BE2C (cell line): ENCODE measurements at regions not wholly inside any gene's neighbourhood (a gene's known extent, or its start where the extent isn't known, plus 50 kb on each side); places are given as distances from the start of the nearest gene placed in this dataset.
"Not testable (repeated sequence)": the region's sequence is repeated elsewhere in the genome, so short reads cannot be mapped to it uniquely, and the experiment has no call there.

Source experiments
- DNase-seq: peaks from one replicate; pipeline ENCODE4 v3.0.0-alpha.2; 2020
- H3K27me3 ChIP-seq: fragments of 250-450 bp; sonication (Bioruptor Pico); 2 replicates; pipeline ENCODE4 v1.5.1; 2020; ENCODE audit warnings: mild to moderate bottlenecking
- H3K36me3 ChIP-seq: fragments of 250-450 bp; sonication (Bioruptor Pico); 2 replicates; pipeline ENCODE4 v1.5.1; 2020; ENCODE audit warnings: mild to moderate bottlenecking
- H3K4me1 ChIP-seq: fragments of 250-450 bp; sonication (Bioruptor Pico); 2 replicates; pipeline ENCODE4 v1.5.1; 2020
- H3K4me3 ChIP-seq: 2 replicates; pipeline ENCODE4 v1.5.1; 2011; ENCODE audit warnings: low read depth, low read length
- H3K9me3 ChIP-seq: fragments of 250-450 bp; sonication (Bioruptor Pico); 2 replicates; pipeline ENCODE4 v1.5.1; 2020
- CTCF ChIP-seq: IDR thresholded peaks from 2 replicates; pipeline ENCODE4 v1.5.1; 2012; ENCODE audit warnings: mild to moderate bottlenecking, low read depth, low read length

- H3K36me3 ChIP-seq = no peaks in the 10 kb centered on the region
- TF ChIP-seq CTCF = no peak
- H3K9me3 ChIP-seq = no peaks in the 10 kb centered on the region
- no peaks in the 10 kb centered on the region for H3K27me3 ChIP-seq
- no peaks in the 10 kb centered on the region for H3K4me1 ChIP-seq
- no peak overlapping the region for H3K4me3 ChIP-seq
- DNase-seq = no peak
Measured at GRCh38 chr11:14589421-14589820, 54.2 kb upstream of the PDE3B start.

- not testable (repeated sequence) for H3K9me3 ChIP-seq, H3K4me3 ChIP-seq, H3K36me3 ChIP-seq, DNase-seq, H3K27me3 ChIP-seq, H3K4me1 ChIP-seq
Measured at GRCh38 chr11:14591046-14591445, 52.6 kb upstream of the PDE3B start.

GRCh38 chr11:14593671-14594070 lies 49.9 kb upstream of the PDE3B start:
- Histone ChIP-seq H3K36me3 (no peaks in the 10 kb centered on the region), H3K4me1 (no peaks in the 10 kb centered on the region), H3K27me3 (no peaks in the 10 kb centered on the region), H3K9me3 (no peaks in the 10 kb centered on the region), H3K4me3 (no peak overlapping the region)
- DNase-seq = no peak
- no peak for TF ChIP-seq CTCF
